ENCODE measurements at regions not wholly inside any gene's neighbourhood (a gene's known extent, or its start where the extent isn't known, plus 50 kb on each side); places are given as distances from the start of the nearest gene placed in this dataset.
A peak's percentile ranks its signal among the peaks of the same experiment; 100 is the strongest.

DNA sequence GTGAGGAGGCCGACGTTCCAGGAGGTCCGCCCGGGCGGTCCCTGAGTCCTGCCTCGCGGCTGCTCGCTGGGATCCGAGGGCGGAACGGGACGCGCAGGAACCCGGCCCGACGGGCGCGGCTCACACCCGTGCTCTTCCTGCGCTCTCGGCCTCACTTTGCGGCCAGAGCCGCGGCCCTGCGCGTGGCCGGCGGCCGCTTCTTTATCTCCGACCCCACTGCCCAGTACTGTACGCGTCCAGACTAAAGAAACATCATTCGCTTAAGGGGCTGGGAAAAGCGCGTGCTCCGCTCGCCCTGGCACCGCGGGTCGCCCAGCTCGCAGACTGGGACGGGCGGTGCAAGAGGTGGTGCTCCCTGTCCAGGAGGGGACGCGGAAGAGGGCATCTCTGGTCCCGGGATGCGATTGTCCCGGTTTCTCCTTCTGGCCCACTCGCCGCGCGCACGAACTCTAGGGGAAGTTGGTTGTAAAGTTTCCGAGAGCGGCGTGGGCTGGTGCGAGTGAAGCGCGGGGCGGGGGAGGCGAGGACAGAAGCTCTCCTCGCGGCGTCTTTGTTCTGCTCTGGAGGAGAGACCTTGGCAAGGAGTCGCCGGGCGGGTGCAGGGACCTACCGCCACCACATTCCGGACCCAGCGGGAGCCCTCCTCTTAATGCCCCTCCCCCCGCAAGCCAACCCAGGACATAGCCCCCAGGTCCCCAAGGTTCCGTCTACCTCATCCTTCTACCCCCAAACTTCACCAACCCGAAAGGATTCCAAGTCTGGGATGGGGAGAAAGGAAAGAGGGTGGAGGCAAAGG lies 71.0 kb downstream of the SOX4 start:
- Histone ChIP-seq H3K4me3 (peak overlapping the region; percentile 4 to 48 (median 18)), H3K27me3 (no peaks in the 10 kb centered on the region), H3K27ac (no peak overlapping the region), H3K4me1 (peaks cover 0 to 7% (median 0%) of the 10 kb centered on the region in 3 donors), H3K36me3 (no peaks in the 10 kb centered on the region), H3K9me3 (no peaks in the 10 kb centered on the region)
- TF ChIP-seq, protein P1, sequence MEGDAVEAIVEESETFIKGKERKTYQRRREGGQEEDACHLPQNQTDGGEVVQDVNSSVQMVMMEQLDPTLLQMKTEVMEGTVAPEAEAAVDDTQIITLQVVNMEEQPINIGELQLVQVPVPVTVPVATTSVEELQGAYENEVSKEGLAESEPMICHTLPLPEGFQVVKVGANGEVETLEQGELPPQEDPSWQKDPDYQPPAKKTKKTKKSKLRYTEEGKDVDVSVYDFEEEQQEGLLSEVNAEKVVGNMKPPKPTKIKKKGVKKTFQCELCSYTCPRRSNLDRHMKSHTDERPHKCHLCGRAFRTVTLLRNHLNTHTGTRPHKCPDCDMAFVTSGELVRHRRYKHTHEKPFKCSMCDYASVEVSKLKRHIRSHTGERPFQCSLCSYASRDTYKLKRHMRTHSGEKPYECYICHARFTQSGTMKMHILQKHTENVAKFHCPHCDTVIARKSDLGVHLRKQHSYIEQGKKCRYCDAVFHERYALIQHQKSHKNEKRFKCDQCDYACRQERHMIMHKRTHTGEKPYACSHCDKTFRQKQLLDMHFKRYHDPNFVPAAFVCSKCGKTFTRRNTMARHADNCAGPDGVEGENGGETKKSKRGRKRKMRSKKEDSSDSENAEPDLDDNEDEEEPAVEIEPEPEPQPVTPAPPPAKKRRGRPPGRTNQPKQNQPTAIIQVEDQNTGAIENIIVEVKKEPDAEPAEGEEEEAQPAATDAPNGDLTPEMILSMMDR (IDR thresholded peaks at IDR 0.05) = no peak
- DNase-seq (peak in 5 of 6 donors; percentile 7 to 66 (median 31)), FAIRE-seq (no peak), ATAC-seq (peak; percentile 51 to 72 (median 68))
- intact Hi-C loops (cut with DNase I) = no loop called here
- 1 to 2% methylated on average over 69 to 73 of the region's 73 CpGs for WGBS, 2 donors

DNA sequence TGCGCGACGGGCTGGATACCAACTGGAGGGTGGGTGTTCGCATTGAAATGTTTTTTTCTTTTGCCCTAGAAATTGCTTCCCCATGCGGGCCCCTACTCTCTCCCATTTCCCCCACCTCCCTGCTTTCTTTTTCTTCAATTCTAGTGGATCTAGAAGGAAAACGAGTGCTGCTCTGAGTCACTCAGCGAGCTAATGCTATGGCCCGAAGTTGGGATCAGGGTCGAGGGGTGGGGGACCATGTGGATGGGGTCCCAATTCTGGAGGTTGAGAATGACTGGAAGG lies 71.5 kb downstream of the SOX4 start:
- Histone ChIP-seq H3K4me1 (peaks cover 0 to 7% (median 0%) of the 10 kb centered on the region in 3 donors), H3K27ac (no peak overlapping the region), H3K9me3 (no peaks in the 10 kb centered on the region), H3K27me3 (no peaks in the 10 kb centered on the region), H3K4me3 (peak overlapping the region in 3 of 4 donors; percentile 4 to 48 (median 30)), H3K36me3 (no peaks in the 10 kb centered on the region)
- intact Hi-C loops (cut with DNase I) = no loop called here
- FAIRE-seq (no peak), DNase-seq (no peak), ATAC-seq (peak in 3 of 4 donors; percentile 6 to 24 (median 21))
- TF ChIP-seq, protein P1 (IDR thresholded peaks at IDR 0.05) = no peak
- 5 to 11% methylated on average over 9 of the region's 9 CpGs for WGBS, 2 donors

DNA sequence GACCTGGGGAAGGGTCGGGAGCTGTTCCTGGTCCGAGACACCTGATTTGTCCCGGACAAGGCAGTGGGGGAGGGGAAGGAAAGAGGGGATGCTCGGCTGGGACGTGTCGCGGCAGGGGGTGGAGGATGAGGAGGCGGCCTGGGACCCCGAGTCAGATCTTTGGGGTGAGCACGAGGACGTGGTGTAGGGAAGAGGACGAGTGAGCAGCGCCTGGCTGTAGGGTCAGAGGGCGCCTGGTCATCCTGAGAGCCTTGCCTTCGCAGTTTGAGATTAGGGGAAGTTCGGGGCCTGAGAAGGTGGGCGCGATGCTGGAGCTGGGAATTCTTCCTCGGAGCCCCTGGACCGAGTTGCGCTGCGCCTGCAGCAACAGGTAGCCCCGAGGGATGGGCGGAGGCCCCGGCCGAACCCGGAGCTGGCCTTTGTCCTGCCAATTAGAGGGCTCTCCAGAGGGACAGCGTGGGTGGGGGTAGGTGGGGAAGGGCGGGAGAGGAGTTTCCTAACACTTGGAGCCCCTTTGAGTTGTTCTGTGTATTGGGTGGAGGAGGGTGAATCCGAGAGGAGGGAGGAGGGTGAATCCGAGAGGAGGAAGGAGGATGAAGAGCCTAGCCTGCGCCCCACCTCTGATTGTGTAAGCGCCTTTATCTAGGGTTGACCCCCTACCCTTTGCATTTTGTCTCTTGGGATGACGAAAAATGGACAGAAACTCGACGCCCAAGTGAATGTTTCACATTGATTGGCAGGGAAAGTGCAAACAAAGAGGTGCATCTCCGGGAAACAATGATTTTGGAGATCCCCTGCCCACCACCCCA lies 72.0 kb downstream of the SOX4 start:
- no peak overlapping the region for H3K27ac ChIP-seq
- ATAC-seq (peak in 3 of 4 donors; percentile 21 to 38 (median 27)), FAIRE-seq (no peak), DNase-seq (peak in 1 of 6 donors; percentile 56)
- no peaks in the 10 kb centered on the region for H3K9me3 ChIP-seq
- TF ChIP-seq, protein P1 (IDR thresholded peaks at IDR 0.05) = no peak
- no peaks in the 10 kb centered on the region for H3K27me3 ChIP-seq
- H3K36me3 ChIP-seq = no peaks in the 10 kb centered on the region
- WGBS, 2 donors = 7 to 8% methylated on average over 37 of the region's 37 CpGs
- peak overlapping the region in 3 of 4 donors; percentile 19 to 48 (median 30) for H3K4me3 ChIP-seq
- peaks cover 0 to 7% (median 0%) of the 10 kb centered on the region in 3 donors for H3K4me1 ChIP-seq
- intact Hi-C loops (cut with DNase I) = no loop called here

DNA sequence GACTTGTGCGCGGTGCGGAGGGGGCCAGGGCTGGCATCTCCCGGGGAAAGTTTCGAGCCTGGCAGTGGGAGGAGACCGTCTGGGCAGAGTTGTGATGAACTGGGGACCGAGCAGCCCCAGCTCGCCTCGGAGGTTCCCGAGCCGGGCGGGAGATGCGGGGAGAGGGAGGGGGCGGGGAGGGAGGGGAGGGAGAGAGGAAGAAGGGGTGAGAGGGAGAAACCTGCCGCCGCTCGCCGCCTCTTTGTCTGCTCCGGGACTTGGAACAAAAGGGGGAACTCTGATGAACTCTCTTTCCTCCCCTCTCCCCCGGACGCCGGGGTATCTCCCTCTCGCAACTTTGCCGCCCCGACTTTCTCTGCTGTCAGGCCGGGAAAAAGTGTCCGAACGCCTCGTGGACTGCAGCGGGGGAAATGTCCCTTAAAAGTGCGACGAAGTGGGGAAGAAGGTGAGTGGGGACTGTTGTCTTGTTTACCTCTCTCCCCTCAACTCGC lies 72.7 kb downstream of the SOX4 start:
- peak overlapping the region; percentile 19 to 48 (median 30) for H3K4me3 ChIP-seq
- no peaks in the 10 kb centered on the region for H3K9me3 ChIP-seq
- H3K4me1 ChIP-seq = peaks cover 0 to 7% (median 0%) of the 10 kb centered on the region in 3 donors
- intact Hi-C loops (cut with DNase I) = no loop called here
- no peak for FAIRE-seq
- H3K27me3 ChIP-seq = no peaks in the 10 kb centered on the region
- ATAC-seq = peak; percentile 43 to 62 (median 46)
- H3K27ac ChIP-seq = no peak overlapping the region
- no peaks in the 10 kb centered on the region for H3K36me3 ChIP-seq
- TF ChIP-seq, protein P1 (IDR thresholded peaks at IDR 0.05) = no peak
- DNase-seq = peak in 4 of 6 donors; percentile 25 to 62 (median 38)
- 1 to 3% methylated on average over 28 to 32 of the region's 33 CpGs for WGBS, 2 donors
